A549 (cell line): ENCODE measurements at regions not wholly inside any gene's neighbourhood (a gene's known extent, or its start where the extent isn't known, plus 50 kb on each side); places are given as distances from the start of the nearest gene placed in this dataset.

Experiments
- ATAC-seq, 2 experiments: fragments of 200-7000 bp in 1 of 2; fragments of >200 bp in 1 of 2; cut with Nextera tagmentation in 1 of 2; cut with Tn5 transposase in 1 of 2; 3 replicates each; pipeline versions ENCODE4 v1.8.0 to v1.9.1; 2018 to 2020; ENCODE audit warnings: mild to moderate bottlenecking in 1 of 2, moderate library complexity in 1 of 2
- CTCF ChIA-PET: fragments of 300-600 bp; sonication (Branson Sonifier 250); formaldehyde crosslinking; extraction: SDS; loops from one replicate; lab custom pipeline; 2021; ENCODE audit warnings: antibody characterized with exemption, inconsistent platforms; lab: Yijun Ruan, JAX
- POLR2A ChIA-PET: fragments of 350-600 bp; formaldehyde crosslinking; extraction: SDS; loops from one replicate; lab custom pipeline; 2021; ENCODE audit warnings: antibody characterized with exemption, inconsistent platforms; lab: Yijun Ruan, JAX
- DNase-seq, 2 experiments: peaks; one replicate each; pipeline versions ENCODE4 v3.0.0 to v3.0.0-alpha.2; 2011 to 2016; ENCODE audit warnings: low read depth in 1 of 2, low spot score in 1 of 2
- FAIRE-seq: peaks from 2 replicates; lab custom pipeline; 2011; peaks lifted over from hg19 to GRCh38; lab: Jason Lieb, UNC
- H3K27ac ChIP-seq, 2 experiments: fragments of >200 bp; sonication (Bioruptor Twin); formaldehyde crosslinking; 3 replicates each; pipeline ENCODE4 v1.5.1; 2016 to 2017
- H3K4me1 ChIP-seq: fragments of >200 bp; sonication (Bioruptor Twin); formaldehyde crosslinking; 3 replicates; pipeline ENCODE4 v1.6.1; 2016
- H3K4me2 ChIP-seq: fragments of >200 bp; sonication (Bioruptor Twin); formaldehyde crosslinking; 3 replicates; pipeline ENCODE4 v1.6.1; 2016
- H3K4me3 ChIP-seq: fragments of >200 bp; sonication (Bioruptor Twin); formaldehyde crosslinking; 3 replicates; pipeline ENCODE4 v1.5.1; 2016
- H3K9me3 ChIP-seq: fragments of >200 bp; sonication (Bioruptor Twin); formaldehyde crosslinking; 3 replicates; pipeline ENCODE4 v1.6.1; 2016
- BHLHE40 ChIP-seq: IDR thresholded peaks from 2 replicates; pipeline ENCODE4 v1.6.1; 2012; ENCODE audit warnings: low read depth, low read length, inconsistent platforms
- CBX2 ChIP-seq: fragments of 200-600 bp; sonication (generic); IDR thresholded peaks from 2 replicates; pipeline ENCODE4 v1.6.1; 2016; ENCODE audit warnings: low read depth, mild to moderate bottlenecking, borderline replicate concordance
- CEBPB ChIP-seq, 2 experiments: fragments of >200 bp in 1 of 2; sonication (Bioruptor Twin) in 1 of 2; formaldehyde crosslinking in 1 of 2; IDR thresholded peaks; 2 replicates each; pipeline ENCODE4 v1.6.1; 2012 to 2016
- CHD4 ChIP-seq: fragments of 200-600 bp; sonication (generic); IDR thresholded peaks from 2 replicates; pipeline ENCODE4 v1.6.1; 2016; ENCODE audit warnings: antibody characterized with exemption, mild to moderate bottlenecking, borderline replicate concordance
- E2F6 ChIP-seq: IDR thresholded peaks from 2 replicates; pipeline ENCODE4 v1.6.1; 2012; ENCODE audit warnings: low read depth, borderline replicate concordance
- EHF ChIP-seq: fragments of 250-450 bp; sonication (Bioruptor Pico); IDR thresholded peaks from 2 replicates; pipeline ENCODE4 v1.5.0; 2020; ENCODE audit warnings: mild to moderate bottlenecking
- ESRRA ChIP-seq: fragments of 150-350 bp; IDR thresholded peaks from 2 replicates; pipeline ENCODE4 v1.6.1; 2014; ENCODE audit warnings: mild to moderate bottlenecking, low read length, borderline replicate concordance
- FOSB ChIP-seq: fragments of 250-450 bp; sonication (Bioruptor Pico); IDR thresholded peaks from 2 replicates; pipeline ENCODE4 v1.5.0; 2020; ENCODE audit warnings: mild to moderate bottlenecking, moderate library complexity
- FOXS1 ChIP-seq: fragments of 250-450 bp; sonication (Bioruptor Pico); IDR thresholded peaks from 2 replicates; pipeline ENCODE4 v1.5.0; 2020; ENCODE audit warnings: mild to moderate bottlenecking, moderate library complexity
- HDAC2 ChIP-seq: fragments of 200-600 bp; sonication (generic); IDR thresholded peaks from 2 replicates; pipeline ENCODE4 v1.6.1; 2016
- HEYL ChIP-seq: fragments of 250-450 bp; sonication (Bioruptor Pico); IDR thresholded peaks from 2 replicates; pipeline ENCODE4 v1.8.0; 2021; ENCODE audit warnings: mild to moderate bottlenecking, moderate library complexity
- HMGXB4 ChIP-seq: fragments of 250-450 bp; sonication (Bioruptor Pico); IDR thresholded peaks from 2 replicates; pipeline ENCODE4 v1.5.0; 2021; ENCODE audit warnings: mild to moderate bottlenecking, moderate library complexity, borderline replicate concordance
- HOXB13 ChIP-seq: fragments of 250-450 bp; sonication (Bioruptor Pico); IDR thresholded peaks from 2 replicates; pipeline ENCODE4 v1.5.0; 2020; ENCODE audit warnings: low read depth, mild to moderate bottlenecking, moderate library complexity
- JUN ChIP-seq, 2 experiments: fragments of >200 bp; sonication (Bioruptor Twin); formaldehyde crosslinking; IDR thresholded peaks; 2 replicates in 1 of 2; 3 replicates in 1 of 2; pipeline ENCODE4 v1.6.1; 2016 to 2017
- KDM1A ChIP-seq: fragments of 200-600 bp; sonication (generic); IDR thresholded peaks from 2 replicates; pipeline ENCODE4 v1.6.1; 2016; ENCODE audit warnings: low read depth, mild to moderate bottlenecking
- KDM5A ChIP-seq: fragments of 200-600 bp; sonication (generic); IDR thresholded peaks from 2 replicates; pipeline ENCODE4 v1.6.1; 2016; ENCODE audit warnings: antibody characterized with exemption, mild to moderate bottlenecking
- MAFK ChIP-seq: fragments of 450-650 bp; IDR thresholded peaks from 2 replicates; pipeline ENCODE4 v1.6.1; 2014; ENCODE audit not compliant: partially characterized antibody
- MAX ChIP-seq: IDR thresholded peaks from 2 replicates; pipeline ENCODE4 v1.6.1; 2012
- MAZ ChIP-seq: fragments of 150-350 bp; IDR thresholded peaks from 2 replicates; pipeline ENCODE4 v1.6.1; 2014; ENCODE audit warnings: antibody characterized with exemption, low read depth, low read length, borderline replicate concordance
- MYC ChIP-seq: IDR thresholded peaks from 2 replicates; pipeline ENCODE4 v1.6.1; 2012; ENCODE audit warnings: mild to moderate bottlenecking, inconsistent platforms, low read length, improper control_type of control experiment, borderline replicate concordance
- NPAS2 ChIP-seq: fragments of 250-450 bp; sonication (Bioruptor Pico); IDR thresholded peaks from 2 replicates; pipeline ENCODE4 v1.8.0; 2022; ENCODE audit warnings: mild to moderate bottlenecking, moderate library complexity, borderline replicate concordance
- POLR2AphosphoS2 ChIP-seq: conservative IDR thresholded peaks from 2 replicates; pipeline ENCODE4 v1.6.1; 2012; ENCODE audit warnings: low read length, improper control_type of control experiment, inconsistent platforms
- RARB ChIP-seq: fragments of 250-450 bp; sonication (Bioruptor Pico); IDR thresholded peaks from 2 replicates; pipeline ENCODE4 v1.8.0; 2021; ENCODE audit warnings: mild to moderate bottlenecking, moderate library complexity
- RCOR1 ChIP-seq: fragments of 150-350 bp; IDR thresholded peaks from 2 replicates; pipeline ENCODE4 v1.6.1; 2014; ENCODE audit warnings: antibody characterized with exemption, low read length, low read depth
- RFX5 ChIP-seq: fragments of 450-650 bp; IDR thresholded peaks from 2 replicates; pipeline ENCODE4 v1.7.1; 2014; ENCODE audit warnings: antibody characterized with exemption, mild to moderate bottlenecking, moderate library complexity
- SMC3 ChIP-seq: fragments of >200 bp; sonication (Bioruptor Twin); formaldehyde crosslinking; IDR thresholded peaks from 3 replicates; pipeline ENCODE4 v1.6.1; 2018; ENCODE audit warnings: inconsistent platforms
- SREBF2 ChIP-seq: fragments of 450-650 bp; IDR thresholded peaks from 2 replicates; pipeline ENCODE4 v1.6.1; 2014; ENCODE audit warnings: mild to moderate bottlenecking, moderate library complexity
- TFCP2L1 ChIP-seq: fragments of 250-450 bp; sonication (Bioruptor Pico); IDR thresholded peaks from 2 replicates; pipeline ENCODE4 v1.5.0; 2021; ENCODE audit warnings: mild to moderate bottlenecking
- ZFP36 ChIP-seq: fragments of 450-650 bp; IDR thresholded peaks from 2 replicates; pipeline ENCODE4 v1.6.1; 2014; ENCODE audit warnings: borderline replicate concordance; ENCODE audit not compliant: partially characterized antibody
- WGBS: methylation state at CpG from one replicate; pipeline ENCODE4 v1.1.6; 2017; ENCODE audit errors: missing lambda C conversion rate; 5-methylcytosine and 5-hydroxymethylcytosine counted together

- Histone ChIP-seq H3K4me2 (no peak overlapping the region), H3K4me1 (no peaks in the 10 kb centered on the region), H3K27ac (no peak overlapping the region), H3K9me3 (no peaks in the 10 kb centered on the region), H3K4me3 (no peak overlapping the region)
- 3% methylated on average over 3 of the region's 3 CpGs for WGBS
- DNase-seq (no peak), FAIRE-seq (no peak), ATAC-seq (no peak)
- TF ChIP-seq EHF (CRISPR knock-in tag) (no peak), CBX2 (no peak), KDM1A (no peak), HEYL (CRISPR knock-in tag) (no peak), MAX (no peak), ZFP36 (no peak), FOSB (CRISPR knock-in tag) (no peak), RCOR1 (no peak), NPAS2 (no peak), TFCP2L1 (CRISPR knock-in tag) (no peak)
- ChIA-PET POLR2A (no interaction called here), CTCF (no interaction called here)
Observed at GRCh38 chr12:126232711-126233110, 1167.5 kb downstream of the AACS start.

- TF ChIP-seq RFX5 (no peak), HDAC2 (no peak), MAZ (no peak), CEBPB (IDR thresholded peaks at IDR 0.05) (no peak), FOXS1 (CRISPR knock-in tag) (no peak), HOXB13 (CRISPR knock-in tag) (no peak), MYC (no peak), MAX (no peak)
- DNase-seq (no peak), FAIRE-seq (no peak), ATAC-seq (no peak)
- ChIA-PET POLR2A (no interaction called here), CTCF (no interaction called here)
- Histone ChIP-seq H3K4me3 (no peak overlapping the region), H3K9me3 (no peaks in the 10 kb centered on the region), H3K27ac (no peak overlapping the region), H3K4me2 (no peak overlapping the region), H3K4me1 (no peaks in the 10 kb centered on the region)
- 3% methylated on average over 3 of the region's 3 CpGs for WGBS
Observed at GRCh38 chr12:126233625-126234024, 1168.4 kb downstream of the AACS start.

- ChIA-PET CTCF (no interaction called here), POLR2A (no interaction called here)
- Histone ChIP-seq H3K27ac (no peak overlapping the region), H3K4me2 (no peak overlapping the region), H3K4me1 (no peaks in the 10 kb centered on the region), H3K9me3 (no peaks in the 10 kb centered on the region), H3K4me3 (no peak overlapping the region)
- ATAC-seq (no peak), DNase-seq (no peak), FAIRE-seq (no peak)
- 8% methylated on average over 4 of the region's 4 CpGs for WGBS
- TF ChIP-seq CHD4 (no peak), ESRRA (no peak), ZFP36 (no peak), SREBF2 (no peak), MAFK (no peak), HOXB13 (CRISPR knock-in tag) (no peak), JUN (IDR thresholded peaks at IDR 0.05) (no peak), SMC3 (no peak), KDM5A (no peak), FOSB (CRISPR knock-in tag) (no peak), E2F6 (no peak), HMGXB4 (CRISPR knock-in tag) (no peak), HDAC2 (no peak), BHLHE40 (no peak), POLR2AphosphoS2 (no peak), HEYL (CRISPR knock-in tag) (no peak), MYC (no peak), NPAS2 (no peak), RARB (CRISPR knock-in tag) (no peak)
Observed at GRCh38 chr12:126243814-126244440, 1178.7 kb downstream of the AACS start.
